IPS-20b (cell line): ENCODE measurements at regions not wholly inside any gene's neighbourhood (a gene's known extent, or its start where the extent isn't known, plus 50 kb on each side); places are given as distances from the start of the nearest gene placed in this dataset.

Experiments
- H3K27ac ChIP-seq: one replicate; pipeline ENCODE4 v1.5.1; 2013; ENCODE audit warnings: low read length
- H3K27me3 ChIP-seq: 2 replicates; pipeline ENCODE4 v1.6.1; 2013; ENCODE audit warnings: mild to moderate bottlenecking, low read length, inconsistent platforms; ENCODE audit not compliant: insufficient read depth
- H3K36me3 ChIP-seq: 2 replicates; pipeline ENCODE4 v1.6.1; 2013; ENCODE audit warnings: low read depth, mild to moderate bottlenecking, inconsistent platforms, low read length, moderate library complexity; ENCODE audit not compliant: insufficient read depth
- H3K4me1 ChIP-seq: 2 replicates; pipeline ENCODE4 v1.6.1; 2013; ENCODE audit warnings: mild to moderate bottlenecking, control low read depth, inconsistent platforms, low read length, moderate library complexity; ENCODE audit not compliant: insufficient read depth
- H3K4me3 ChIP-seq: 2 replicates; pipeline ENCODE4 v1.5.1; 2013; ENCODE audit warnings: mild to moderate bottlenecking, low read length, inconsistent platforms
- H3K9ac ChIP-seq: 2 replicates; pipeline ENCODE4 v1.6.1; 2013; ENCODE audit warnings: low read depth, mild to moderate bottlenecking, inconsistent platforms, low read length, moderate library complexity
- H3K9me3 ChIP-seq: 2 replicates; pipeline ENCODE4 v1.6.1; 2013; ENCODE audit warnings: mild to moderate bottlenecking, low read depth, low read length, inconsistent platforms; ENCODE audit not compliant: insufficient read depth

DNA sequence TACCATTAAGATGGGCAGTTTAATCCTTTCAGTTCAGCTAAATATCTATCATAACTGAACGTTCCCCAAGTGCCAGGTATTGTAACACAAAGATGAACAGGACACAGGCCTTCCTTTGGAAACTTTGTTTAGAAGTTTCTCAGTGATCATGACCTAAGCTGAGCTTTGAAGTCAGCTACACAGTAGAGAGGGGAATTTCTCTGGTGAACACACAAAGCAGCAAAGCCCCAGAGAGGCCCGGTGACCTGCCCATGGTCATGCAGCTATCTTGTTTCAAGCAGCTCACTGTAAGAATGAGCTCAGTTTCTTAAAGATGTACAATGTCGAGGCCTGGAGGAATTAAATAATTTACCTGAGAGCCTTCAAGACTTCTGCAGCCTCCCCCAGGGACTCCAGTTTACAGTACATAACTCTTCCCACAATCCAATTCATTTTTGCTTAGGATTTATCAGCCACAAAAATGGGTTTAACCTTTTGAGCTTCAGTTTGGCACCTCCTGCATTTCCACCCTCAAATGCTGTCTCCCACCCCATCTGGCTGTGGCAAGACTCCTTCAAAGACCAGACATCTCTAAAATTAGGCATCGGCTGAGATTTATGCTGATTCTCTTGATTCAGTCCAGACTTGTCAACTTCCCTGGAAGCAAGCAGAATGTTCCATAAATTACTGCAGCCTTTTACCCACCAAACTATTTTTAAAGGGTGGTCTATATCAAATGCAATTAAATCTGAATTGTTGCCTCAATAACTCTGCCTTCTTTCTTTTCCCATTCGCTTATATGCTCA is 325.6 kb downstream of the TXNL1 start:
- H3K36me3 ChIP-seq: no peaks in the 10 kb centered on the region
- no peak overlapping the region for H3K9ac ChIP-seq
- no peak overlapping the region for H3K27ac ChIP-seq
- no peak overlapping the region for H3K4me3 ChIP-seq
- no peaks in the 10 kb centered on the region for H3K9me3 ChIP-seq
- H3K27me3 ChIP-seq: no peaks in the 10 kb centered on the region
- H3K4me1 ChIP-seq: peaks cover 2% of the 10 kb centered on the region; the same call in 1 of the 2 replicates

DNA sequence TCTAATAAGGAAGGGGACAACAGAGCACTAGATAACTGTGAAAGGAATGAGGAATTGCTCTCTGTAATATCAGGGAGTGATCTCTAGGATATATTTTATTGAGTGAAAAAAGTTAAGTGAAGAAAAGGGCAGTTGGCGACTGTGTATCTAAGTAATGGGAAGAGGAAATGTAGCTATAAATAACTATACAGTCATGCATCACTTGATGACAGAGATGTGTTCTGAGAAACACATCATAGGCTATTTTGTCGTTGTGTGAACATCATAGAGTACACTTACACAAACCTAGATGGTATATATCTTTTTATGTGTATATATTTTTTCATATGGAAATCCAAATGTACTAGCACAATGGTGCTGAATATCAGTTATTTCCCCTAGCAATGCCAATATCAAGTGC is 329.3 kb downstream of the TXNL1 start:
- Histone ChIP-seq H3K27me3 (no peaks in the 10 kb centered on the region), H3K9me3 (no peaks in the 10 kb centered on the region), H3K4me1 (peaks cover 5% of the 10 kb centered on the region; the same call in 1 of the 2 replicates), H3K9ac (no peak overlapping the region), H3K27ac (no peak overlapping the region), H3K36me3 (no peaks in the 10 kb centered on the region), H3K4me3 (no peak overlapping the region)

- Histone ChIP-seq H3K4me3 (no peak overlapping the region), H3K27ac (no peak overlapping the region), H3K36me3 (no peaks in the 10 kb centered on the region), H3K9me3 (no peaks in the 10 kb centered on the region), H3K9ac (no peak overlapping the region), H3K27me3 (no peaks in the 10 kb centered on the region), H3K4me1 (peaks cover 5% of the 10 kb centered on the region; the same call in 1 of the 2 replicates)
Observed at GRCh38 chr18:56307354-56308170, 330.8 kb downstream of the TXNL1 start.

GRCh38 chr18:56306797-56307196 is 331.6 kb downstream of the TXNL1 start:
- Histone ChIP-seq H3K27me3 (no peaks in the 10 kb centered on the region), H3K36me3 (no peaks in the 10 kb centered on the region), H3K9ac (no peak overlapping the region), H3K4me1 (peaks cover 5% of the 10 kb centered on the region; the same call in 1 of the 2 replicates), H3K4me3 (no peak overlapping the region), H3K27ac (no peak overlapping the region), H3K9me3 (no peaks in the 10 kb centered on the region)

DNA sequence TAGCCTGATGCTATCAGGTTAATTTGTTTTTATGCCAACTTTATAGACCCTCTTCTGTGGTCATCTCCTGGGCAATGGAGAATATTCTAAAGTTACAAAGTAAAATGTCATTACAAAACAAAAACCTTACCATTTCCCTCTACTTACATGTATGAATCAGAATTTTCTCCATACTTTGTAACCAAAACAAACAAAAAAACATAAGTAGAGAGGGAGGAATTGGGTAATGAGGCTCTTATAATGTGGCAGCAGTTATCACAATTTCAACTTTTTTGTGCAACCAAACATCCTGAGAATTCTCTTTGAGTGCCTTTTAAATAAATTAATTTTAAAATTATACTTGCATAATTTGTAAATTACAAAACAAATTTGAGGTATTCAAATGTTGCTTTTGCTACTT is 332.8 kb downstream of the TXNL1 start:
- peaks cover 5% of the 10 kb centered on the region; the same call in 1 of the 2 replicates for H3K4me1 ChIP-seq
- H3K27me3 ChIP-seq: no peaks in the 10 kb centered on the region
- no peaks in the 10 kb centered on the region for H3K36me3 ChIP-seq
- H3K27ac ChIP-seq: no peak overlapping the region
- H3K4me3 ChIP-seq: no peak overlapping the region
- H3K9ac ChIP-seq: no peak overlapping the region
- H3K9me3 ChIP-seq: no peaks in the 10 kb centered on the region

GRCh38 chr18:56302156-56302555 is 336.2 kb downstream of the TXNL1 start:
- no peak overlapping the region for H3K4me3 ChIP-seq
- H3K9me3 ChIP-seq: no peaks in the 10 kb centered on the region
- no peaks in the 10 kb centered on the region for H3K36me3 ChIP-seq
- no peak overlapping the region for H3K9ac ChIP-seq
- H3K4me1 ChIP-seq: no peaks in the 10 kb centered on the region
- H3K27ac ChIP-seq: no peak overlapping the region
- H3K27me3 ChIP-seq: no peaks in the 10 kb centered on the region

GRCh38 chr18:56299740-56300139 is 338.7 kb downstream of the TXNL1 start:
- Histone ChIP-seq H3K9ac (no peak overlapping the region), H3K27ac (no peak overlapping the region), H3K4me3 (no peak overlapping the region), H3K4me1 (no peaks in the 10 kb centered on the region), H3K27me3 (no peaks in the 10 kb centered on the region), H3K9me3 (no peaks in the 10 kb centered on the region), H3K36me3 (no peaks in the 10 kb centered on the region)

DNA sequence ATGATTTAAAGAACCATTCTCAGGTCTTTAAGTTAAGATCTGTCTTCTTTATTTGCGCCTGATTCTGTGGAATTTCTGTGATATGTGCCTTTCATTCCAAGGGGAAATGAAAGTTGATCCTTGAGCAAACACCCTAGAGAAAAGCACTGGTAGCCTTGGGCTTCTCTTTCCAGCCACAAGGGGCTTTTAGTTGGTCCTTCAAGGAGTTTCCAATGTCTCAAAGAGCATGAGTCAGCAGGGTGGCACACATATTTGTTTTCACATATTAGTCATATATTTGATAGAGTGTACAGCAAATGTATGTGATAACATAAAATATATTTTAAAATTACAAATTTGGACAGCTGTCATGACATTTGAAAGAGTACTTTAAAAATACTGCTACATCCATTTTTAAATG is 339.5 kb downstream of the TXNL1 start:
- Histone ChIP-seq H3K9me3 (no peaks in the 10 kb centered on the region), H3K27ac (no peak overlapping the region), H3K4me3 (no peak overlapping the region), H3K36me3 (no peaks in the 10 kb centered on the region), H3K27me3 (no peaks in the 10 kb centered on the region), H3K9ac (no peak overlapping the region), H3K4me1 (no peaks in the 10 kb centered on the region)

GRCh38 chr18:56296381-56296780 is 342.0 kb downstream of the TXNL1 start:
- no peak overlapping the region for H3K27ac ChIP-seq
- H3K36me3 ChIP-seq: no peaks in the 10 kb centered on the region
- no peaks in the 10 kb centered on the region for H3K9me3 ChIP-seq
- H3K4me1 ChIP-seq: no peaks in the 10 kb centered on the region
- H3K4me3 ChIP-seq: no peak overlapping the region
- H3K27me3 ChIP-seq: no peaks in the 10 kb centered on the region
- no peak overlapping the region for H3K9ac ChIP-seq

DNA sequence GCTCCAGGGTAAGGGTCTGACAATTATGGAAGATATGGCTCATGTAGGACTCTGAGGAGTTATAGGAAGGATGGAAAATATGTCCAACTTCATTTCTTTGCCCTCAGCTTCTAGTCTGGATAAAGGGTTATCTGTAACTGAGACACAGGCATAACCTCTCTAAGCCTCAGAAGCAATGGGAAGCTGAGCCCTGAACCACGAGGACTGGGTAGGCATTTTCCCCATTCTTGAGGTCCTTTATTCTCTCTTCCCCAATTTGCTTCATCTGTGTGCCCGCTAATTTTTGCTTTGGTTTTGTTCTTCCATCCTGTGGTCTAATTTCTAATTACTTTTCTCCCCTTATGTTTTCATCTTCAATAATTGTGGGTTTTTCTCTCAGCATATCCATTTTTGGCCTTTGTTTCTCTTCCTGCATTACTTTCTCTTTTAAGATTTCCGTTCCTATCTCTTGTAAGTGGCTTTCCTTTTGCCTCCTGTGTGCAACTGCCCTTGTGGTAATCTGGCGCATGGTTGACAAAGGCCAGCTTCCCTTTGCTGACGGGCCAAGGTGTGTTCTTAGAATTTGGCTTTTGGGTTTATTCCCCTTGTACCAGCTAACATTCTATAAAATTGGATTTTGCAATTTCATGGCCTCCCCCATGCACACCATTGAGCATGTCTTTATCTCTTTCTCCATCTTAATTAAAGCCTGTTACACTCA is 343.8 kb downstream of the TXNL1 start:
- no peaks in the 10 kb centered on the region for H3K4me1 ChIP-seq
- H3K36me3 ChIP-seq: no peaks in the 10 kb centered on the region
- H3K9me3 ChIP-seq: no peaks in the 10 kb centered on the region
- H3K4me3 ChIP-seq: no peak overlapping the region
- no peaks in the 10 kb centered on the region for H3K27me3 ChIP-seq
- no peak overlapping the region for H3K9ac ChIP-seq
- no peak overlapping the region for H3K27ac ChIP-seq

- Histone ChIP-seq H3K36me3 (no peaks in the 10 kb centered on the region), H3K27ac (no peak overlapping the region), H3K4me3 (no peak overlapping the region), H3K9me3 (no peaks in the 10 kb centered on the region), H3K4me1 (no peaks in the 10 kb centered on the region), H3K27me3 (no peaks in the 10 kb centered on the region), H3K9ac (no peak overlapping the region)
Observed at GRCh38 chr18:56291294-56291693, 347.1 kb downstream of the TXNL1 start.
